GM19351 (cell line): ENCODE measurements at regions not wholly inside any gene's neighbourhood (a gene's known extent, or its start where the extent isn't known, plus 50 kb on each side); places are given as distances from the start of the nearest gene placed in this dataset.

Experiments used
- ATAC-seq: cut with Tn5 transposase; IDR thresholded peaks from one replicate; pipeline ENCODE4 v1.9.1; 2021; ENCODE audit warnings: mild to moderate bottlenecking, moderate library complexity; ENCODE audit not compliant: unreplicated experiment

GRCh38 chr6:17047889-17048288, 54.0 kb upstream of the STMND1 start:
- ATAC-seq: no peak

GRCh38 chr6:17045581-17046322, 56.1 kb upstream of the STMND1 start:
- no peak for ATAC-seq

GRCh38 chr6:17043148-17043522, 58.7 kb upstream of the STMND1 start:
- ATAC-seq: no peak

DNA sequence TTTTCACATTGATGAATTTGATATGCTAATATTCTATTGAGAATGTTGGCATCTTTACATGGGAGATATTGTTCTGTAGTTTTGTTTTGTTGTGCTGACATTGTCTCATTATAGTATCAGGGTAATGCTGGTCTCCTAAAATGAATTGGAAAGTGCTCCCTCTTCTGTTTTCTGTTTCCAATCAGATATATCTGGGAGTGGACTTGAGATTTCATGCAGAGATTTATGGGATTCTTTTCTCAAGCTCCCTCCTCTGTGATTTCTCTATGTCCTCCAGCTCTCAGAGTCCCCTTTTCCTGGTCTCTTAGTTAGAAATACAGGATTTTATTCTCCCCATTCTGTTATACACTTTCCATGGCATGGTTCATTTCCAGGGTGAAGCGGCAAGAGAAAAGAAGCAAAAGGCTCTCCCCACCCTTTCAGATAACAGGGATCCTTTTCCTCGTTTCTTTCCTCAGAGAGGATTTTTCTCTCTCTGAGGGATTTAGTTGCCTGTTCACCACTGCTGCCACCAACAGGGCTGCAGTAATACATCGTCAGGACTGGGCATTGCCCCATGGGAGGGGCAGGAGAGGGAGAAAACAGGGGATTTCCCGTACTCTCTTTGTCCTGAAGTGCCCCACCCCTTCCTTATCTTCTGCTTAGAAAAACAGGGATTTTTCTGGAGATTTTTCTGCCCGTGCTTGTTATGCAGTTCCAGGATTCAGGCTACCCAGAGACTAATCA, 59.3 kb upstream of the STMND1 start:
- no peak for ATAC-seq

- ATAC-seq: no peak
These were observed 62.6 kb upstream of the STMND1 start for GRCh38 chr6:17039266-17039665.

DNA sequence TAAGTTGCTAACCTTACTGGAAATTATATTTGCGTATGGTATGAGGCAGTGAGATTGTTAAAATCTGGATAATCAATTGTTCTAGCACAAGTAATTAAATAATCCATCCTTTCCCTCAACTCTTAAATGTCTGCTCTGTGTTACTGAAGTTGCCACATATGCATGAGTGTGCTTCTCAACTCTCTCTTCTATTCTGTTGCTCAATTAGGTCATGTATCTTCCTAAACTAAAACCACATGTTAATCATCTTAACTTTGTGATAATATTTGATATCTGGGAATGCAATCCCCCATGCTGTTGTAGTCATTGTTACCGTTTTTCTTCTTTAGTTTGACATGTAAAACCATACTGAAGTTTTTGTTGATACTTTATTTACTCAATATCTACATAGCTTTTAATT, 63.5 kb upstream of the STMND1 start:
- ATAC-seq: no peak

DNA sequence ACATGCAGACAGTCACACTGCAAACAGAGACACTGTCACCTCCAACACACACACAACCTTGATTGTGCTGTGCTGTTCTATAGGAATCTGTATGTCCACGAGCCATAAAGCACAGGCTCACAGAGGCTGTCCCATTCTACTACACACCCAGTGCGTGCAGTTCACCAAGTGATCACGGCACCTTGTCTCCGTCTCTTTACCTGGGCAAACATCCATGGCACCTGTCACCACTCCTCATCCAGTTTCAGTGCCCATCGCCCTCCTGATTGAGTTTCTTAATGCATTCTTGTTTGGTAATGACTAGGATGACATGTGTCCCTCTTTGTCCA, 65.8 kb upstream of the STMND1 start:
- ATAC-seq: no peak

DNA sequence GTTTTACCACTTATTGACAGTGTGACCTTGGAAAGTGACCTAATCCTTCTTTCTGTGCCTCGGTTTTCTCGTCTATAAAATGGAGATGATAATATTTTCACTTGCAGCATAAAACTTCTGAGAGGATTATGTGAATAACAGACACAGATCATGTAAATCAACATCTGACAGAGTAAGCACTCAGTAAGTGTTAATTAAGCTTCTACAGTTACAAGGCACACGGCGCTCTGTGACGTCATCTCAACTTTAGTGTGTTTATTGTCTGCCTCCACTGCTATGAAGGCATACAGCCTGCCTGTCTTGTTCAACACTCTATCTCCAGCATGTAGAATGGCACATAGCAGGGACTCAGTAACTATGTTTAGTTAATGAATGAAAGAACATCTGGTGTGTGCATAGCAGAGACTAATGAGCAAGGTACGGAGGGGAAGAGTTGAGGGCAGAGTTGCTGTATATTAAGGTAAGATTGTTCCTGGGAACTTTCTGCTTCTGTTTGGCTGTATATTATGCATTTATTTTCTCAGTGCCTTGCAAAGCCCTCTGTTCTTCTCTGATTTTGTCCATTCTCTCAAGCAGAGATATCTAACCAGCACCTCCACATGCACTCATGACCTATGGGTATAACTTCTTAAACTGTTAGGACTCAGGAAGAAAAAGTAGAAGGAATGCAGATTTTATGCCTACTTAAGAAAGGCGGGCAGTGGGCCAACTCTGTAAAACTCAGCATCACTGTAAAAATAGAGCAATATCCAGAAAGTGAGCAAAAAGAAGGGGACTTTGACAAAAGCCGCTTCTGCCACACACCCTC, 66.4 kb upstream of the STMND1 start:
- no peak for ATAC-seq

- no peak for ATAC-seq
These were observed 68.1 kb upstream of the STMND1 start for GRCh38 chr6:17033746-17034145.

DNA sequence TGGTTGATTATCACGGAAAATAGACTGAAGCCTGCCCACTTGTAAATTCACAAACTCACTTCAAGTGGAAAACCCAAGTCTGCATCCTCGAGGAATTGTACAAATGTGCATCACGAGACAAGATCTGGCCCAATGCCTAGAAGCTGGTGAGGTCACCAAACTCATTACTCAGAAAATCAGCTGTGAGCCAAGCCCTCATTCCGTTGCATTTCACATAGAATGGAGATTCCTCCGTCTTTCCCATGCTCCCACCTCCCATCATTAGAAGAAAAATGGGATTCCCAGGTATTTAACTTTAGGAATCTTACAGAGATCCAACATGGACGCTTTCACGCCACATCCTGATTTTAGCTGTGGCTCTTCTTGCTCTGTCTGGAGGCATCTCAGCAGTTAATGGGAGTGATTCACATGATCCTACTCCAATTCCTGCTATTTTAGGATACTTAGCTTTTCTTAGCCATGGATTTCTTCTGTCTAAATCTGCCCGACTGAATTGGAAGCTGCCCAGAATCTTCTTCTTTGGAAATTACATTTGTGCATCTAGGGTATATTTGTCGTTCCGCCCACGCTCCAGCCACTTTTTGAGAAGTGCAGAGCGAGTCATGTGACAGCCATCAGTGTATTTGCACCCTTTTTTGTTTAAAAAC, 68.7 kb upstream of the STMND1 start:
- no peak for ATAC-seq

GRCh38 chr6:17032590-17032987, 69.3 kb upstream of the STMND1 start:
- no peak for ATAC-seq

- no peak for ATAC-seq
These were observed 69.9 kb upstream of the STMND1 start for GRCh38 chr6:17031961-17032360.

- ATAC-seq: no peak
These were observed 74.4 kb upstream of the STMND1 start for GRCh38 chr6:17027441-17027840.

- ATAC-seq: peak; percentile 97
These were observed 79.2 kb upstream of the STMND1 start for GRCh38 chr6:17022604-17023003.

DNA sequence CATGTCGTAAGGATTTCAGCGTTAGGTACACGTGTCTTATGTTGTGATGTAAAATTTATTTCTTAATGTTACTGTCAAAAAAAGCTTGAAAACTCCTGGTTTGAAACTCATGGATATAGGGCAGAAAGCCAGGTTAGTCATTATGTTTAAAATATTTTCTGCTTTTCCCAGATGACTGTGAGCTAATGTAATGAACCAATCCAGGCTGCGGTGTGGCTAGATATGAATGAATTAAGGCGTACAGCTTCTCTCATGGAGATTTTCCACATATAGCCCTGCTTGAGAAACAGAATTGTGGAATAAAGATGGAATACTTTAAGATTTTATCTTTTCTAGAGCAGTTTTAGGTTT, 80.3 kb upstream of the STMND1 start:
- no peak for ATAC-seq

DNA sequence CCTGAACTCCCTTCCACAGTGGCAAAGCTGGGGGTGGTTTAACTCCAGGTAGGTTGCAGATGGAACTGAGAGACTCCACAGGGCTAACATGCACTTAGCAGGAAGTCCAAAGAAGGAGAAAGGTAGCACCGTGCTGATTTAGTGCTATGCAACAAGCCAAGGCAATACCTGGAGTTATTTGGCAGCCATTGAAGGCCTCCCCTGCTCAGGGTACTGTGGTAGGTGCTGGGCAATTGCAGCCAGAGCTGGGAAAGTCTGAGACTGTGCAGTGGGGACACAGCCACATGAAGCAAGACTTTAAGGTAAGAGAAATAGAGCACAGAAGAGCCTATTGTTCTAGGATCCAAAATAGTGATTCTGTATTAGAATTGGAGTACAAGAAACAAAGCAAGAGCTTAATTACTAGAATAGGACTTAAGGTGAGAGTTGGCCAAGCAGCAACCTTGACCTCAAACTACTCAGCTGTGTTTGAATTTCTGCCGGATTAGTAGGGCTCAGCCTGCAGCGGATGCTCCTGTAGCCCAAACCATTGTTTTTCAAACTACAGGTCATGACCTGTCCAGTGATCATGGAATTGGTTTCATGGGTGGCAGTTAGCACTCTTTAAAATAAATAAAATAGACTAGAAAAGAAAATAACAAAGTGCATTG, 80.8 kb upstream of the STMND1 start:
- no peak for ATAC-seq

GRCh38 chr6:17018425-17018824, 83.4 kb upstream of the STMND1 start:
- no peak for ATAC-seq

DNA sequence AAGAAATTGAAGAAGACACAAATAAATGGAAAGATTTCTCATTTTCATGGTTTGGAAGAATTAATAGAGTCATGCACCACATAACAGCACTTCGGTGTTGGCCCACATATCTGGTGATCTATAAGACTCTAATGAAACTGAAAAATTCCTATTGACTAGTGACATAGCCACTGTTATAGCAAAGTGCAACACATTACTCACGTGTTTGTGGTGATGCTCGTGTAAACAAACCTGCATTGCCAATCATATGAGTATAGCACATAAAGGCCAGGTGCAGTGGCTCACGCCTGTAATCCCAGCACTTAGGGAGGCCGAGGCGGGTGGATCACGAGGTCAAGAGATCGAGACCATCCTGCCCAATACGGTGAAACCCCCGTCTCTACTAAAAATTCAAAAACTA, 84.4 kb upstream of the STMND1 start:
- no peak for ATAC-seq

- ATAC-seq: no peak
These were observed 86.1 kb upstream of the STMND1 start for GRCh38 chr6:17015551-17016381.

- peak; percentile 95 for ATAC-seq
These were observed 86.7 kb upstream of the STMND1 start for GRCh38 chr6:17015144-17015543.
